CD4-positive, alpha-beta T cell treated with Interleukin-2 at 100 ng/mL for 4 hours (primary cell): ENCODE measurements at regions not wholly inside any gene's neighbourhood (a gene's known extent, or its start where the extent isn't known, plus 50 kb on each side); places are given as distances from the start of the nearest gene placed in this dataset.

Experiments used
- DNase-seq: peaks from one replicate; pipeline ENCODE4 v3.0.0-alpha.2; 2020; ENCODE audit warnings: low spot score

DNA sequence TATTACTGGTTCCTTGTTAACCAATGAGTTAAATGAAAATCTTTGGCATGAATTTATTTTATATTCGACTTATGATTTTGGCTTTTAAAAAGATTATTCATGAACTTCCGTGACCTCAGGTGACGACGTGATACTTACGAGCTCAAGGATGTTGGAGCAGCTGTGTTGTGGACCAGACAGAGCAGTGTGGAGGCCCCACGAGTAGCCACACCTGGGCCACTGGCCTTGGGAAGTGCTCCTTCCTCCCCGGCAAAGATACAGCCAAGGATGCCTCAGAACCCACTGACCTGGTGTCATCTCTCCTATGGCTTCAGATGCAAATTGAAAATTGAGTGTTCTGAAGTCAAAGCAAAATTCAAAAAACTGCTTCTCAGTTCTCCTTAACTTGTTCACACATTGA, 147.5 kb upstream of the PPP2R2D start:
- DNase-seq = no peak

DNA sequence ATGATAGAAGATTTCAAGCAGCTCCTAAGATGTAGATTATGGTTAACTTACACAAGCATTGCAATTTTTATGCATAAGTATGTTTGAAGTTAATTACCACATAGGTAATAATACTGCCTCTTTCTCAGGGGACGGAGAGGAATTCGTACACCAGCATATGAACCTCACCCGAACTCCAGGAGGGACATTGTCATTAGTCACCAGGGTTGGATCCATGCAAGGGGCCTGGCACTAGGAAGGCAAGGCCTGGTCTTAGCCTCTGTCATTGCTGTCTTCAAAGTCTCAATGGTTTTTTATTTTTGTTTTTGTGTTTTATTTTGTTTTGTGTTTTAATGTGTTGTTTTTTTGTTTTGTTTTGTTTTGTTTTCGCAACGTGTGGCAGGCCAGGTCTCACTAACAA, 145.6 kb upstream of the PPP2R2D start:
- no peak for DNase-seq

- DNase-seq = no peak
These were observed 143.3 kb upstream of the PPP2R2D start for GRCh38 chr10:131757285-131758058.

DNA sequence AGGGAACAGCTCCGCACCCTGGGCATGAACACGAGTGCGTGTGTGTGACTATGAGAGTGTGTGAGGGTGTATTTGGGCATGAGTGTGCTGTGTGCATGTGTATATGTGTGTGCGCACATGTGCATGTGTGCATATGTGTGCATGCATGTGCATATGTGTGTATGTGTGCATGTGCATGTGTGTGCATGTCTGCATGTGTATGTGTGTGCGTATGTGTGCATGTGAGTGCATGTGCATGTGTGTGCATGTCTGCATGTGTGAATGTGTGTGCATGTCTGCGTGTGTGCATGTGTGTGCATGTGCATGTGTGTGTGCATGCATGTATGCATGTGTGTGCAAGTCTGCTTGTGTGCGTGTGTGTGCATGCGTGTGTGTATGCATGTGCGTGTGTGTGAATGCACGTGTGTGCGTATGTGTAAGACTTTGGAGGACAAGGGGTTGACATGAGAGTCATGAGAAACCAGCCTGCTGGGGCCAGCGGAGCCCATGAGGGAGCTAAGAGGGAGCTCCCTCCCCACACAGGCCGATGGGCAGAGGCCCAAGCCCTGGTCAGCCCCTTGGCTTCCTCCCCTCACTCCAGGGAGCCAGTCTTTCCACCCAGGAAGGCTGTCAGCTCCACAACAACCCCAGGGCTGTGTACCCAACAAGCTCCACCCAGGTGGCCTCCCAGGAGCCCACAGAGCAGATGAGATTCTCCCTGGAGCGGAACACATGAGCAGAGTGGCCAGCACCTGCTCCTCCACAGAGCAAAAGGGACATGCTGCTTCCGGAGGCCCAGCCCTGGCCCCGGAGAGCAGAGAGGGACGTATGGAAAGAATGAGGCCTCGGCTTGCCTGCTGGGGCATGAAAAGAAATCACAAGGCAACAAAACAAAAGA, 142.5 kb upstream of the PPP2R2D start:
- DNase-seq = no peak

GRCh38 chr10:131758939-131759301, 141.9 kb upstream of the PPP2R2D start:
- DNase-seq = no peak

GRCh38 chr10:131759347-131759746, 141.5 kb upstream of the PPP2R2D start:
- no peak for DNase-seq

DNA sequence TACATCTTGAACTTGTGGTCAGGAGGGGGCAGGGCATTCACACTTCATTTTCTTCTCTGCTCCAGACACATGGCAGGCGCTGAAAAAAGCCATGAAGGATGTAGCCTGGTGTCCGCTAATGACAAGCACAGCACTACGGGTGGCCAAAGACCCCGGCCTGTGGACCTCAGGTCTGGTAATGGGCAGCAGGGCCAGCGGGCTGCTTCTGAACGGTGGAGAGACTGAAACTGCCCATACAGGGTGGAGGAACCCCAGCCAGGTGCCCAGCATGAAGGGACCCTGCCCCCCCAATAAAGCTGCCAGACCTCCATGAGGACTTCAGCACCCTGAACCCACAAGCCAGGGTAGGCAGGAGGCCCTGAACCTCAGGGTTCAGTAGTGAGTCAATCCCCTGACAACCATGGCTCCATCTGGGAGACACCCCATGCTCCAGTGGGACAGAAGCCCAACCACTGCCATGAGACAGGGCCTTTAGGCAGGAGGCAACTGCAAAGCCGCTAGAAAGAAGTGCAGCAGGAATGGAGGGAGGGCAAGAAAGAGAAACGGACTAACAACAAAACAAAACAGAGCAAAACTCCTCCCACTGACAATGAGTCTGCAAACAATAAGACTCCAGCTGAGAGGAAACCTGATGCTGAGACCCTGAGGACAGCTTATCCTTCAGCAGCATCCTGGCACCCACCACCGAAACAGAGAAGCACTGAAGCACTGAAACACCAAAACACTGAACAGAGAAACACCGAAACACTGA, 140.2 kb upstream of the PPP2R2D start:
- no peak for DNase-seq

DNA sequence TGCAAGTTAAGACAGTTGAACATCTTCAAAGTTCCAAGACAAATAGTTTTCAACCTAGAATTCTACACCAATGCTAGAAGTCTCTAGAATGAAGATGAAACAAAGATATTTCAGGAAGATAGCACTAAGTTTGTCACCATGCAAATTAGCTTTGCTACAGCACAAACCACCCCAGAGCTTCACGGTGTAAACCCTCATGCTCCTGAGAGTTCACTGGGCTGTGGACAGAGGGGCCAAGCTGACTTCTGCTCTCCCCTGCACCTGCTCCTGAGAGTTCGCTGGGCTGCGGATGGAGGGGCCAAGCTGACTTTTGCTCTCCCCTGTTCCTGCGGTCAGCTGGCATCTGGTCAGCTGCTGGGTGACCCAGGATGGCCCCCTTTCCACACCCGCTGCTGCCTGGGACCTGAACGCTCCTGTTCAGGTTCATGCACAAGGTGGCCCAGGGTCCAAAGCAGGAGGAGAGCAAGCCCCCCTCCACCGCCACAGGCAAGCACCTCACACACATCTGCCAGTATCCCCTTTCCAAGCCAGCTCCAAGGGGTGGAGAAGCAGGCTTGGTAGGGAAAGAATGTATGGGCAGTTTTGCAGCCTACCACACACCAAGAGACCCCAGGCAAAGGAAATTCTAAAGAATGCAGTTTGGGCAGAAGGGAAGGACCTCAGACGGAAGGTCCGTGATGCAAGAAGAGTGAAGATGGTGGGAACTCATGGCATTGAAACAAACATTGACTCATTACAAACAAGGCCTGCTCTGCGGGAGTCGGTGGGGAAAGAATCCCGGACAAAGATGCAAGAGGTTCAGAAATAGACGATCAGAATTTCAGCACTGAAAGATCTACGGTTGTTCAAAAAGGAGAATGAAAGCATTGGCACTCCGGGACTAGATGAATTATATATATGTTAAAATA, 137.8 kb upstream of the PPP2R2D start:
- DNase-seq = no peak

DNA sequence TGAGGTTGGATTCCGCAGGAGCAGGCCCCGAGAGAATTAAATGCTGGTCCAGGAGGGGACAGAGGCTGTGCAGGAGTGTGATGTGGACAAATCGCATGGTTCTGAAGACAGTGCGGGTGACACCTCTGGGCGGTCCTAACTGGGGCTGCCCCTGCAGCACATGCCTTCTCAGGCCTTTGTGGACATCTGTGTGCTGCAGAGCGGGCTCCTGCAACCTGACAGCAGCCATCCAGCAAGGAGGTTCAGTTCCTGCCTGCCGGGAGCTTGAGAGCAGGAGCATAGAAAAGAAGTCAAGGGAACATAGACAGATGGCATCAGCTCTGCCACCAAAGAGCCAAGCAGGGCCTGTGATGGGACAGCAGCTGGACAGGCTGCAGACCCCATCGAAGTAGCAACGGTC, 135.9 kb upstream of the PPP2R2D start:
- no peak for DNase-seq

GRCh38 chr10:131766096-131766495, 134.7 kb upstream of the PPP2R2D start:
- no peak for DNase-seq

GRCh38 chr10:131767716-131768115, 133.1 kb upstream of the PPP2R2D start:
- no peak for DNase-seq

- DNase-seq = no peak
These were observed 131.0 kb upstream of the PPP2R2D start for GRCh38 chr10:131769571-131770410.

- no peak for DNase-seq
These were observed 129.7 kb upstream of the PPP2R2D start for GRCh38 chr10:131770946-131771633.

DNA sequence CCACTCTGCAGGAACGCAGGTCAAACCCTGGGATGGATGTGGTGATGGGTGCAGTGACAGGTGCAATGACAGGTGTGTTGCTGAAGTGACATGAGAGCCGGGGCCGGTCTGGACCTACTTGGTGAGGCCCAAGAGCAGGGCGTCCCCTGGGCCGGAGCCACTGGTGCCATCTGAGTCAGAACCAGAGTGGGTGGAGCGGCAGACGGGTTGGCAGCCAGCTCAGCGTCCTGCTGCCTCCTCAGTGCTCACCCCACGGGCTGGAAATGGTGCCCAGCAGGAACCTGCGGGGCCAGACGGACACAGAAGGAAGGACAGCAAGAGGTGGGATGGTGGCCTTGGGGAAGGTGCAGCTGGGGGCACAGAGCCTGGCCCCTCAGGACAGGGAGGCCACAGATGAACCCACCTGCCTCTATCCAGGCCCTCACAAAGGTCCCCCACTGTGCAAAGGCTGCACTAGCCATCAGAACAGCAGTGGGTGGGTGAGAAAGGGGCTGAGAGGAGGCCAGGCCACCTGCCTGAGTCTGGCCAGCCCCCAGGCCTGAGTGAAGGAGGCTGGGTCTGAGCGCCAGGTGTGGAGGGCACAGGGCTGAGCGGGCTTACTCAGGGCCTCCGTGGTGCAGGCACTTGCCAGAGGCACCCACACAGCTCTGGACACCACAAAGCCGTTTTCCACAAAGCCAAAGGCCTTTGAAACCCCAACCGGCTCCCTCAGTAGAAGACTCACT, 129.0 kb upstream of the PPP2R2D start:
- DNase-seq = no peak

- DNase-seq = no peak
These were observed 128.4 kb upstream of the PPP2R2D start for GRCh38 chr10:131772441-131772840.

DNA sequence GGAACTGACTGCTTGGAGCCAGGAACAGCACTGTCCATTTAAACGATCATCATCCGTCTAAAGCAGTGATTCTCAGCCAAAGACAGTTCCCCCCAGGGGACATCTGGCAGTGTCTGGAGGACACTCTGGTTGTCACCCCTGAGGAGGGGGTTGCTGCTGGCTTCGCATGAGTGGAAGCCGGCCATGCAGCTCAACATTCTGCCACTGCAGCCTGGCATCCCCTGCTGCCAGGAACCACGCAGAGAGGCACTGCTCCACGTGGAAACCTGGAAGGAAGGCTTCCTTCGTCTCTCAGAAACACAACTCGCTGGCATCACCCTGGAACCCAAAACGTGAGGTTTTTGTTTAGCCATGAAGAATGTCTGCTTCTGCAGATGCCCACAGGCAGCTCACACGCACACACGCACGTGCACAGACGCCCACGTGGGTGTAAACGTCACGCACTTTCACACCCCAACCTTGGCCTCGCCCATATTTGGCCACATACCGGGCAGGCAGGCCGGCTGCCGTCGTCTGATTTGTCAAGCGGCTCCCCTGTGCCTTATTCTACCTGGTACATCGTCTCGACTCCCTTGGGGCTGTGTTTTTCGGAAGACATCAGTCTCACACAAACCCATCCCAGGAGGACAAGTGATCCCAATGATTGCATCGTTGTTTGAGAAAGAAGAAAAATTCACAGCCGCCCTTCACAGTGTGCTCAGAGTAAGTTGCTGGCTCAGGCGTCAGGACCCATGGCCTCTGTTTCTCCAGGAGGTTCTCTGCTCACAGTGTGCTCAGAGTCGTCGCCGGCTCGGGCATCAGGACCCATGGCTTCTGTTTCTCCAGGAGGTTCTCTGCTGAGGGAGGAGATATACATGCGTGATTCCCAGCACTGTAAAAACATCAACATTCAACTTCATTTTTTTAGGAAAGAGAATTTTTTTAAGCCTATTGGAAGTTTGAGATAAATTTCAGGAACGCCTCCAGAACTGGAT, 127.2 kb upstream of the PPP2R2D start:
- no peak for DNase-seq

- no peak for DNase-seq
These were observed 126.1 kb upstream of the PPP2R2D start for GRCh38 chr10:131774681-131775085.

- DNase-seq = no peak
These were observed 125.4 kb upstream of the PPP2R2D start for GRCh38 chr10:131775433-131775832.
